Mammary epithelial cell (primary cell): ENCODE measurements at regions not wholly inside any gene's neighbourhood (a gene's known extent, or its start where the extent isn't known, plus 50 kb on each side); places are given as distances from the start of the nearest gene placed in this dataset.
"Not testable (repeated sequence)": the region's sequence is repeated elsewhere in the genome, so short reads cannot be mapped to it uniquely, and the experiment has no call there.

Experiments
- EZH2 ChIP-seq: IDR thresholded peaks from 2 replicates; pipeline ENCODE4 v1.6.1; 2012; ENCODE audit warnings: low read length, inconsistent platforms, borderline replicate concordance
- TF ChIP-seq, protein P1 (sequence below), 2 donors: IDR thresholded peaks in 1 of 2; conservative IDR thresholded peaks in 1 of 2; 2 replicates each; pipeline ENCODE4 v1.5.1; 2011 to 2012; ENCODE audit warnings: inconsistent platforms in 2 of 2, low read length in 2 of 2, mild to moderate bottlenecking in 2 of 2, control low read depth in 1 of 2, low read depth in 1 of 2; ENCODE audit not compliant: insufficient read depth in 1 of 2; ENCODE audit errors: extremely low read depth in 1 of 2

DNA sequence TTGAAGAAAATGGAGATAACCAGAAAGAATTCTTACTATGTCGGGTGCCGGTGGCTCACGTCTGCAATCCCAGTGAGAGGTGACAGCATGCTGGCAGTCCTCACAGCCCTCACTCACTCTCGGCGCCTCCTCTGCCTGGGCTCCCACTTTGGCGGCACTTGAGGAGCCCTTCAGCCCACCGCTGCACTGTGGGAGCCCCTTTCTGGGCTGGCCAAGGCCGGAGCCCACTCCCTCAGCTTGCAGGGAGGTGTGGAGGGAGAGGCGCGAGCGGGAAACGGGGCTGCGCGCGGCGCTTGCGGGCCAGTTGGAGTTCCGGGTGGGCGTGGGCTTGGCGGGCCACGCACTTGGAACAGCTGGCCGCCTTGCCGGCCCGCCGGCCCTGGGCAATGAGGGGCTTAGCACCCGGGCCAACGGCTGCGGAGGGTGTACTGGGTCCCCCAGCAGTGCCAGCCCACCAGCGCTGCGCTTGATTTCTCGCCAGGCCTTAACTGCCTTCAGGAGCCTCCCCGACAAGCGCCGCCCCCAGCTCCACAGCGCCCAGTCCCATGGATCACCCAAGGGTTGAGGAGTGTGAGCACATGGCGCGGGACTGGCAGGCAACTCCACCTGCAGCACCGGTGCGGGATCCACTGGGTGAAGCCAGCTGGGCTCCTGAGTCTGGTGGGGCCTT is 1672.5 kb upstream of the B3GALT2 start:
- TF ChIP-seq, protein P1, sequence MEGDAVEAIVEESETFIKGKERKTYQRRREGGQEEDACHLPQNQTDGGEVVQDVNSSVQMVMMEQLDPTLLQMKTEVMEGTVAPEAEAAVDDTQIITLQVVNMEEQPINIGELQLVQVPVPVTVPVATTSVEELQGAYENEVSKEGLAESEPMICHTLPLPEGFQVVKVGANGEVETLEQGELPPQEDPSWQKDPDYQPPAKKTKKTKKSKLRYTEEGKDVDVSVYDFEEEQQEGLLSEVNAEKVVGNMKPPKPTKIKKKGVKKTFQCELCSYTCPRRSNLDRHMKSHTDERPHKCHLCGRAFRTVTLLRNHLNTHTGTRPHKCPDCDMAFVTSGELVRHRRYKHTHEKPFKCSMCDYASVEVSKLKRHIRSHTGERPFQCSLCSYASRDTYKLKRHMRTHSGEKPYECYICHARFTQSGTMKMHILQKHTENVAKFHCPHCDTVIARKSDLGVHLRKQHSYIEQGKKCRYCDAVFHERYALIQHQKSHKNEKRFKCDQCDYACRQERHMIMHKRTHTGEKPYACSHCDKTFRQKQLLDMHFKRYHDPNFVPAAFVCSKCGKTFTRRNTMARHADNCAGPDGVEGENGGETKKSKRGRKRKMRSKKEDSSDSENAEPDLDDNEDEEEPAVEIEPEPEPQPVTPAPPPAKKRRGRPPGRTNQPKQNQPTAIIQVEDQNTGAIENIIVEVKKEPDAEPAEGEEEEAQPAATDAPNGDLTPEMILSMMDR (conservative IDR thresholded peaks at IDR 0.05 in 1 of 2, IDR thresholded peaks at IDR 0.05 in 1 of 2; ENCODE audit: extremely low read depth in 1 of 2, insufficient read depth in 1 of 2, low read depth in 1 of 2, low read length in 2 of 2): not testable (repeated sequence)
- TF ChIP-seq EZH2: not testable (repeated sequence)
